ENCODE measurements at regions not wholly inside any gene's neighbourhood (a gene's known extent, or its start where the extent isn't known, plus 50 kb on each side); places are given as distances from the start of the nearest gene placed in this dataset.

DNA sequence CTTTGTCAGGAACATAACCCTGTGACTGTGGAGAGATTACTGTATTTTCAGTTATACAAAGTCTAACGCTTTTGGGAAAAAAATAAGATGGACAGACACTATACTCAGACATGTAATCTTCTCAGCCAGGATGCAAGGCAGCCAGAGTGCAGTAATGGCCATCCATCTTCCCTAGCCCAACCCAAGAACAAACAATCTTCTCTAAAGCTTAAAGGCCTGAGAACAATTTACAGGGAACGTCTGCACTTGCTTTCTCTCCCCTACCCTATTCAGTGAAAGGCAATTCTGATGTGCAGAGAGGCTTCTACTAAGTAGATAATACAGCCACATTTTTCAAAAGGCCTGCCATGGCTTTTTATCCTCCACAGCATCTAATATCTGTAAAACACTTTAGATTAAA, 471.3 kb downstream of the FGF13 start:
- no peaks in the 10 kb centered on the region for H3K9me3 Mint-ChIP-seq (ENCODE audit: insufficient read depth)
- Histone ChIP-seq H3K4me1 (ENCODE audit: control insufficient read depth in 2 of 2, insufficient read depth in 2 of 2, low read length in 2 of 2) (no peaks in the 10 kb centered on the region), H3K36me3 (replicated peaks in 1 of 2; ENCODE audit: control extremely low read depth in 1 of 2, control insufficient read depth in 1 of 2, extremely low read depth in 1 of 2, insufficient read depth in 2 of 2, low read length in 1 of 2) (no peaks in the 10 kb centered on the region), H3K27ac (ENCODE audit: low read length in 2 of 2) (no peak overlapping the region), H3K9ac (ENCODE audit: low read length) (no peak overlapping the region), H3K79me2 (ENCODE audit: control insufficient read depth, insufficient read depth, low read length) (no peaks in the 10 kb centered on the region), H3K27me3 (replicated peaks in 1 of 4; ENCODE audit: control extremely low read depth in 1 of 4, control insufficient read depth in 3 of 4, insufficient read depth in 4 of 4, low read length in 3 of 4) (no peaks in the 10 kb centered on the region), H3K4me2 (replicated peaks; ENCODE audit: low read depth, low read length, poor library complexity, severe bottlenecking) (no peak overlapping the region), H4K20me1 (ENCODE audit: control insufficient read depth, insufficient read depth, low read length, poor library complexity, severe bottlenecking) (no peaks in the 10 kb centered on the region), H3K9me3 (ENCODE audit: control extremely low read depth in 1 of 3, control insufficient read depth in 2 of 3, insufficient read depth in 1 of 3, low read length in 2 of 3) (no peaks in the 10 kb centered on the region), H3K4me3 (ENCODE audit: control extremely low read depth in 1 of 5, extremely low read depth in 1 of 5, insufficient read depth in 1 of 5, low read depth in 2 of 5, low read length in 4 of 5) (no peak overlapping the region), H2AFZ (ENCODE audit: insufficient read depth, low read depth, low read length, poor library complexity, severe bottlenecking) (no peak overlapping the region)
- ChIA-PET POLR2A (no interaction called here), CTCF (no interaction called here)
- WGBS (ENCODE audit: insufficient coverage), result no CpG with 5 or more reads among the region's 2 CpGs
- intact Hi-C loops (cut with micrococcal nuclease), result no loop called here
- DNase-seq (no peak), ATAC-seq (ENCODE audit: low read depth) (no peak)
- H3K27ac Mint-ChIP-seq, result no peak overlapping the region
- H3K4me1 Mint-ChIP-seq, result no peaks in the 10 kb centered on the region
- no peaks in the 10 kb centered on the region for H3K27me3 Mint-ChIP-seq
- H3K4me3 Mint-ChIP-seq, result no peak overlapping the region
- TF ChIP-seq EZH2 (IDR thresholded peaks at IDR 0.05; ENCODE audit: borderline replicate concordance, insufficient read depth, low read depth, low read length, poor library complexity, severe bottlenecking), result no peak
- TF ChIP-seq, protein P1, sequence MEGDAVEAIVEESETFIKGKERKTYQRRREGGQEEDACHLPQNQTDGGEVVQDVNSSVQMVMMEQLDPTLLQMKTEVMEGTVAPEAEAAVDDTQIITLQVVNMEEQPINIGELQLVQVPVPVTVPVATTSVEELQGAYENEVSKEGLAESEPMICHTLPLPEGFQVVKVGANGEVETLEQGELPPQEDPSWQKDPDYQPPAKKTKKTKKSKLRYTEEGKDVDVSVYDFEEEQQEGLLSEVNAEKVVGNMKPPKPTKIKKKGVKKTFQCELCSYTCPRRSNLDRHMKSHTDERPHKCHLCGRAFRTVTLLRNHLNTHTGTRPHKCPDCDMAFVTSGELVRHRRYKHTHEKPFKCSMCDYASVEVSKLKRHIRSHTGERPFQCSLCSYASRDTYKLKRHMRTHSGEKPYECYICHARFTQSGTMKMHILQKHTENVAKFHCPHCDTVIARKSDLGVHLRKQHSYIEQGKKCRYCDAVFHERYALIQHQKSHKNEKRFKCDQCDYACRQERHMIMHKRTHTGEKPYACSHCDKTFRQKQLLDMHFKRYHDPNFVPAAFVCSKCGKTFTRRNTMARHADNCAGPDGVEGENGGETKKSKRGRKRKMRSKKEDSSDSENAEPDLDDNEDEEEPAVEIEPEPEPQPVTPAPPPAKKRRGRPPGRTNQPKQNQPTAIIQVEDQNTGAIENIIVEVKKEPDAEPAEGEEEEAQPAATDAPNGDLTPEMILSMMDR (IDR thresholded peaks at IDR 0.05), result no peak

DNA sequence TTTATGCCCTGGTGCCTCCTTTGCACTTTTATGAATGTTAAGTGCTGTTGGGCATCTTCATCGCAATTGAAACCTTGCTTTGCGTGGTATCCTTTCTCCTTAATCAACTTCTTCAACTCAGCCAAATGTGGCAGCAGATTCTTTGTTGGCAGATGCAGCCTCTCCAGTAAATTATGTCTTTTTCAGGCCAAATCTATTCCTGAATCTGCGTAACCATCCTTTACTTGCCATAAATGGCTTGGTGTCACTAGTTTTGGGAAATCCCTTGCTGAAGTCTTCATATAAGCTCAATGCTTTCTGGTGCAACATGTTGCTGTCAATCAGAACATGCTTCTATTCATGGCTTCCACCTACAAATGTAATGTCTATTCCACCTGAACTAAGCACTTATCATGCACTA, 457.5 kb downstream of the FGF13 start:
- no peak overlapping the region for H3K27ac Mint-ChIP-seq
- no peaks in the 10 kb centered on the region for H4K20me1 ChIP-seq (ENCODE audit: control insufficient read depth, insufficient read depth, low read length, poor library complexity, severe bottlenecking)
- no peaks in the 10 kb centered on the region for H3K4me1 ChIP-seq (ENCODE audit: control insufficient read depth in 2 of 2, insufficient read depth in 2 of 2, low read length in 2 of 2)
- no peaks in the 10 kb centered on the region for H3K4me1 Mint-ChIP-seq
- H3K27me3 Mint-ChIP-seq, result no peaks in the 10 kb centered on the region
- no peak overlapping the region for H2AFZ ChIP-seq (ENCODE audit: insufficient read depth, low read depth, low read length, poor library complexity, severe bottlenecking)
- TF ChIP-seq, protein P1 (IDR thresholded peaks at IDR 0.05), result no peak
- TF ChIP-seq EZH2 (IDR thresholded peaks at IDR 0.05; ENCODE audit: borderline replicate concordance, insufficient read depth, low read depth, low read length, poor library complexity, severe bottlenecking), result no peak
- H3K9me3 Mint-ChIP-seq (ENCODE audit: insufficient read depth), result no peaks in the 10 kb centered on the region
- CTCF ChIA-PET, result no interaction called here
- H3K36me3 ChIP-seq (replicated peaks in 1 of 2; ENCODE audit: control extremely low read depth in 1 of 2, control insufficient read depth in 1 of 2, extremely low read depth in 1 of 2, insufficient read depth in 2 of 2, low read length in 1 of 2), result no peaks in the 10 kb centered on the region
- no peak overlapping the region for H3K9ac ChIP-seq (ENCODE audit: low read length)
- DNase-seq, result no peak
- intact Hi-C loops (cut with micrococcal nuclease), result no loop called here
- H3K79me2 ChIP-seq (ENCODE audit: control insufficient read depth, insufficient read depth, low read length), result no peaks in the 10 kb centered on the region
- 100% methylated on average over 2 of the region's 3 CpGs for WGBS (ENCODE audit: insufficient coverage)
- H3K4me3 ChIP-seq (ENCODE audit: control extremely low read depth in 1 of 5, extremely low read depth in 1 of 5, insufficient read depth in 1 of 5, low read depth in 2 of 5, low read length in 4 of 5), result no peak overlapping the region
- POLR2A ChIA-PET, result no interaction called here
- H3K27me3 ChIP-seq (replicated peaks in 1 of 4; ENCODE audit: control extremely low read depth in 1 of 4, control insufficient read depth in 3 of 4, insufficient read depth in 4 of 4, low read length in 3 of 4), result no peaks in the 10 kb centered on the region
- ATAC-seq (ENCODE audit: low read depth), result no peak
- no peak overlapping the region for H3K4me3 Mint-ChIP-seq
- H3K27ac ChIP-seq (ENCODE audit: low read length in 2 of 2), result no peak overlapping the region
- no peaks in the 10 kb centered on the region for H3K9me3 ChIP-seq (ENCODE audit: control extremely low read depth in 1 of 3, control insufficient read depth in 2 of 3, insufficient read depth in 1 of 3, low read length in 2 of 3)
- H3K4me2 ChIP-seq (replicated peaks; ENCODE audit: low read depth, low read length, poor library complexity, severe bottlenecking), result no peak overlapping the region
